ENCODE measurements at regions not wholly inside any gene's neighbourhood (a gene's known extent, or its start where the extent isn't known, plus 50 kb on each side); places are given as distances from the start of the nearest gene placed in this dataset.

DNA sequence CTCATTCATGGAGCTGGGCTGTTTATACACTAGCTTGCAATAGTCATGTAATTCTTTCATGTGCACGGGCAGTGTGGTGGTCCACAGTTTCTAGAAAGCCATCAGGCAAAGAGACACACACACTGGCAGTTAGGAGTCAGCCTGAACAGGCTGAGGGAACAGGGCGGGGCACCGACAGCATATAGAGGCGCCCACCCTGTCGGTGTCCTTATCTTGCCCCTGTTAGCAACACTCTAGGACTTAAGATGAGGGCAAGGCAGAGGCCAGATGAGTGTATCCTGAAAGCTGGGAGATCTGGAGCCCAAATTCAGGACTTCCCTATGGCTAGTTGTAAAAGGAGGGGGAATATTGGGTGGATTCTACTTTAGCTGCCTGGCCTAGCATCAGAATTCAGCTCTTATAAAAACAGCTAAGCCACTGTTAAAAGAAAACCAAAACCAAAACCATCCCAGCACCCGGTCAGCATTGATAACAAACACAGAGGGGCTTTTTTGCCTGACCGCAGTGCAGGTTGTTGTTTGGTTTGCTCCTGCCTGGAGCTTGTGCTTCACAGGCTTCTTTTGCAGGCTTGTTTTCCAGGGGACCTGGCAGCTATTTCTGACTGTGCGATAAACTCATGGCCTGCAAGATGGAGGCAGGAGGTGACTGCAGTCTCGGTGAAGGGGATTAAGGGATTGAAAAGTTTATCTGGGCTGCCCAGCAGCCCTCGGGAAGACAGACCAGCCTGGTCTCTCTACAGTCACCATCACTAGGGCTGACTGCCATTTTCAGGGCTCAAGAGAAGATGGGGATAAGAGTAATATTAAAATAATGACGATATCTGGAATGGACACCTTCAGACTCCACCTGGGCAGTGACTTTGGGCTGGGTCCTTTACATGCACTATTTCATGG, 638.9 kb downstream of the MID1IP1 start:
- no peak for DNase-seq (ENCODE audit: low read depth in 2 of 2)

- no peak for DNase-seq (ENCODE audit: low read depth in 2 of 2)
Measured at GRCh38 chrX:39440799-39441284, 639.6 kb downstream of the MID1IP1 start.

DNA sequence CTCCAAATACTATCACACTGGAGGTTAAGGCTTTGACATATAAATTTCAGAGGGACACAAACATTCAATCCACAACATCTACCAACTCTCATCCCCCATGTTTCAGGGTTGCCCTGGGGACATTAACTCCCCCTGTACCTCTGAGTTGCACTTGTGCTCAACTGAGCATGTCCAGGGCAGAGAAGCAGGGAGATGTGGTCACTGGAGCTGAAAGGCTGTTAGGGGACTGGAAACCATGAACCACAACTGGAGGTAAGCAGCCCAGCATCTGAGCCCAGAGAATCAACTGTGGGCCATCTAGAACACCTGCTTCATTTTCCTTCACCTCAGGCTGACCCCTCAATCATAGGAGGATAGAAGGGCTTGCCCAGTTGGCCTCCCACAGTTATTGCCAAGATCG, 641.1 kb downstream of the MID1IP1 start:
- DNase-seq (ENCODE audit: low read depth in 2 of 2): no peak

DNA sequence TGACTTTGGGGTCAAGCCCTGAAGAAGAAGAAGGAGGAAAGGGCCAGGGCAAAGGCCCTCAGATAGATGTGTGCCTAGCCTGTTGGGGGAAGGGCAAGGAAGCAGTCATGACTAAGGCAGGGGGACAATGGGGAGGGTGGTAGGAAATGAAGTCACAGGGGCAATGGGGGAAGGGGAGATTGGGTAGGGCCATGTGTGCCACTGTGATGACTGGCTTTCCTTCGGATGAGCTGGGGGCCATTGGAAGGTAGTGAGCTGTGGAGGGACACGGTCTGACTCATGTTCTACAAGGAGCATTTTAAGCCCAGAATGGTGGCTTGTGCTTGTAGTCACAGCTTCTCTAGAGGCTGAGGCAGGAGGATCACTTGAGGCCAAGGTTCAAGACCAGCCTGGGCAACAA, 642.0 kb downstream of the MID1IP1 start:
- no peak for DNase-seq (ENCODE audit: low read depth in 2 of 2)

- peak; percentile 35 to 47 for DNase-seq (ENCODE audit: low read depth in 2 of 2)
Measured at GRCh38 chrX:39445336-39445735, 644.1 kb downstream of the MID1IP1 start.

GRCh38 chrX:39449352-39449751, 648.1 kb downstream of the MID1IP1 start:
- no peak for DNase-seq (ENCODE audit: low read depth in 2 of 2)

- DNase-seq (ENCODE audit: low read depth in 2 of 2): no peak
Measured at GRCh38 chrX:39450234-39450977, 647.4 kb downstream of the BCOR start.

DNA sequence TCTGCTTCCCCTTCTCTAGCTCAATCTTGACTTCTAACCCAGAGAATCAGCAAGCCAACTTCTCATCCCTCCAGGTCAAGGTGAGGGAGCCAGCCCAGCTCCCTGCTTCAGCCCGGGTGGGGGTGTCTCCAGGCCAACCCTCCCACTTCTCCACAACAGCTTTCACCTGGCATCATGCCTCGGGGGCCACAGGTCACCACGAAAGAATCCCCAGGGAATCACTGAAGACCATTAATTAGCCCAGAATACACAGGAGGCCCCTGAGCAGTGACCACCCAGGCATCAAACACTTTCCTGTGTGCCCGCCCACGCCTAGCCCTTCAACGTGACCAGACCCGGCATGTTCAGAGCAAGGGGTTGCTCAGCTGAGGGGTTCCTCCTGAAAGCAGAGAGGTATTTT, 646.7 kb downstream of the BCOR start:
- no peak for DNase-seq (ENCODE audit: low read depth in 2 of 2)

- no peak for DNase-seq (ENCODE audit: low read depth in 2 of 2)
Measured at GRCh38 chrX:39452401-39452800, 645.4 kb downstream of the BCOR start.

- DNase-seq (ENCODE audit: low read depth in 2 of 2): no peak
Measured at GRCh38 chrX:39453889-39454621, 643.7 kb downstream of the BCOR start.

DNA sequence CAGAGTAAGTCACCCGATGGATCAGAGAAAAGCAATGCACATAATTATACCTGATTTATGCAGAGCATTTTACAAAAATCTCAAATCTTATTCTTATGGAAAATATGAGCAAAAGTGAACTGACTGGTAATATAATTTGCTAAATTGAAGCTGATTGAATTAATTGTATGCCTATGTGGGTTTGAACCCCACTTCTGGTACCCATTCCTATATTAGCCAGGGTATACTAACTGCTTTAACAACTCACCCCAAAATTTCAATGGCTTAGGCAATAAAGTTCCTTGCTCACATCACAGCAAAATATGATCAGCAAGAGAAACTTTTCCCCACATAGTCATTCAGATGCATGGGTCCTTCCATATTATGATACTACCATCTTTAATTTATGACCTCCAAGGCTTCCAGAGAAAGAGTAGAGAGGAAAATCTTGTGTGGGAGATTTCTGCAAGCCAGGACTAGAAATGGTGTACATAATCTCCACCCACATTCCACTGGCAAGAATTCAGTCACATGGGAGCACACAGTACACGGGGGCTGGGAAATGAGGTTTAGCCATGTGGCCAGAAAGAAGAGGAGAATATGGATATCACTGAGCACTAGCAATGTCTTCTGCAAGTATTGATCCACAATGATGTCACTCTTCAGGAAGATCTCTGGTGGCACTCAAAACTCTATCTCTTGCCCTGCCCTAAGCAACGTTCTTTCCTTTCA, 640.7 kb downstream of the BCOR start:
- no peak for DNase-seq (ENCODE audit: low read depth in 2 of 2)

- no peak for DNase-seq (ENCODE audit: low read depth in 2 of 2)
Measured at GRCh38 chrX:39458779-39459178, 639.0 kb downstream of the BCOR start.

DNA sequence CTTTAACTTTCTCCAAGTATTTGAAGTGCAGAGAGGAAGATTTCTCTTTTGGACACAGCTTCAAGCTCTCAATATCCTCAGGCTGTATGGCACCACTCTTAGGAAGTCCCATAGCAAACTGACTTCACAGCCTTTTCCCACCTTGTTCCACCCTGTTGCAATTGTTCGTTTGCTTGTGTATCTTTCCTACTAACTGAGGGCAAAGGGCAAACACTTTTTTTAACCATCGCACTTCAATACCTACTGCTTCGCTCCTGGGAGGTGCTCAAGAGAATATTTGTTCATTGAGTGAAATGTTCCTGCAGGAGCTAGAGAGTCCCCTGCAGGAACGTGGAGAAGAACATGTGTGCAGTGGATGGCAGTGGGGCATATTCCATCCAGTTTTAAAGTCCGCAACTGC, 638.6 kb downstream of the BCOR start:
- no peak for DNase-seq (ENCODE audit: low read depth in 2 of 2)

- no peak for DNase-seq (ENCODE audit: low read depth in 2 of 2)
Measured at GRCh38 chrX:39459952-39460351, 637.8 kb downstream of the BCOR start.

GRCh38 chrX:39460499-39460898, 637.3 kb downstream of the BCOR start:
- DNase-seq (ENCODE audit: low read depth in 2 of 2): no peak

- no peak for DNase-seq (ENCODE audit: low read depth in 2 of 2)
Measured at GRCh38 chrX:39462835-39463234, 634.9 kb downstream of the BCOR start.

GRCh38 chrX:39464253-39464652, 633.5 kb downstream of the BCOR start:
- DNase-seq (ENCODE audit: low read depth in 2 of 2): no peak

DNA sequence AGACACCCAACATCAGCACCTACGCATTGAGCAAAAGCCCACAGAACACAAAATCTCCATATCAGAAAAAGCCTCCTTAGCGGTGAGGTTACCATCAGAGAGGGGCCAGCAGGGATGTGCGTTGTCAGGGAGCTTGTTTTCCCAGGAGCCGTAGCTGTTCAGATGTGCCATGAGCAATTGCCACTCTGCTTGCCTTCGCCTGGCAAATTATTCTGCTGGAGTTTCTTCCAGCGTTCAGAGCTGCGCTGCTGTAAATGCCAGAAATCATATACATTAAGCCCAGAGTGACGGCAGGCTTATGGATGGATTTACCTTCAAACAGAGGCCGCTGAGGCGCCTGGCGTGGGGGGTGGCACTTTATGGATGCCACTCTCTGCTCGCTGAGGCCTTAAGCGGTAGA, 632.3 kb downstream of the BCOR start:
- DNase-seq (ENCODE audit: low read depth in 2 of 2): no peak

GRCh38 chrX:39465906-39466305, 631.9 kb downstream of the BCOR start:
- no peak for DNase-seq (ENCODE audit: low read depth in 2 of 2)

DNA sequence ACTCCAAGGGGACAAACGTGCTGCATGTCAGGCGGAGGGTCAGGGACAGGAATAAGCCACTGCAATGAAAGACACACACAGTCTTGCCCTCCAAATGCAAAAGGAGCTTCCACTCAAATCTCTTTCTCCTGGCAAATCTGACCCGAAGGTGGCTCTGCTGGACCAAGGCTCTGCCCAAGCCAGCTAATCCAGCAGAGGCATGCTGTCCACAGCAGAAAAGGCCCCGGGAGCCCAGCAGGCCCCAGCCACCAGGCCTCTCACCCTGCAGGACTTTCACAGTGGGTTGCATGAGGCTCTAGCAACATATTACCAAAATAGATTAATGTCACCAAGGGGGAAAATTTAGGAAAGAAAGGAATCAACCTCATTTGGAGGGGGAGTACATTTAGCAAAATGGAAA, 628.6 kb downstream of the BCOR start:
- no peak for DNase-seq (ENCODE audit: low read depth in 2 of 2)

- no peak for DNase-seq (ENCODE audit: low read depth in 2 of 2)
Measured at GRCh38 chrX:39470588-39471407, 627.0 kb downstream of the BCOR start.

Data from activated CD4-positive, alpha-beta T cell treated with anti-CD3 and anti-CD28 coated beads for 24 hours (primary cell).